OCI-LY3 (cell line): ENCODE measurements at regions not wholly inside any gene's neighbourhood (a gene's known extent, or its start where the extent isn't known, plus 50 kb on each side); places are given as distances from the start of the nearest gene placed in this dataset.

Source experiments
- H2AFZ ChIP-seq: fragments of 200-600, 300-600 bp; shearing (Covaris generic); 2 replicates; pipeline ENCODE4 v1.6.0; 2014; ENCODE audit warnings: antibody characterized with exemption, low read depth, low read length
- H3K27ac ChIP-seq: fragments of 200-600, 300-600 bp; sonication (generic); 2 replicates; pipeline ENCODE4 v1.5.1; 2014; ENCODE audit warnings: mild to moderate bottlenecking, low read length, moderate library complexity, mixed read lengths
- H3K27me3 ChIP-seq: fragments of 200-600, 300-600 bp; sonication (generic); 2 replicates; pipeline ENCODE4 v1.6.1; 2014; ENCODE audit warnings: low read depth, low read length, mixed read lengths
- H3K36me3 ChIP-seq: fragments of 200-600, 300-600 bp; sonication (generic); replicated peaks from 2 replicates; pipeline ENCODE3; 2014; ENCODE audit warnings: low read depth, low read length, mixed read lengths
- H3K4me1 ChIP-seq: fragments of 300-600, 200-600 bp; sonication (generic); 2 replicates; pipeline ENCODE4 v1.6.1; 2014; ENCODE audit warnings: low read length, mixed read lengths
- H3K4me2 ChIP-seq: fragments of 200-600, 300-600 bp; sonication (generic); 2 replicates; pipeline ENCODE4 v1.6.1; 2014; ENCODE audit warnings: low read length, mixed read lengths
- H3K4me3 ChIP-seq: fragments of 300-600, 200-600 bp; sonication (generic); 2 replicates; pipeline ENCODE4 v1.5.1; 2014; ENCODE audit warnings: antibody characterized with exemption, mild to moderate bottlenecking, low read length, moderate library complexity
- H3K79me2 ChIP-seq: fragments of 300-600, 200-600 bp; shearing (Covaris generic); 2 replicates; pipeline ENCODE4 v1.6.1; 2014; ENCODE audit warnings: mild to moderate bottlenecking, low read length, mixed read lengths
- H3K9ac ChIP-seq: fragments of 300-600, 200-600 bp; shearing (Covaris generic); 2 replicates; pipeline ENCODE4 v1.6.0; 2014; ENCODE audit warnings: mild to moderate bottlenecking, low read length, moderate library complexity
- H3K9me3 ChIP-seq: fragments of 200-600, 300-600 bp; shearing (Covaris generic); 2 replicates; pipeline ENCODE4 v1.6.1; 2014; ENCODE audit warnings: low read length, mixed read lengths; ENCODE audit not compliant: insufficient read depth
- H4K20me1 ChIP-seq: fragments of 200-600, 300-600 bp; sonication (generic); 2 replicates; pipeline ENCODE4 v1.6.1; 2016; ENCODE audit warnings: low read length, mixed read lengths; ENCODE audit not compliant: insufficient read depth
- EZH2phosphoT487 ChIP-seq: fragments of 200-600 bp; shearing (Covaris generic); IDR thresholded peaks from 2 replicates; pipeline ENCODE4 v1.6.1; 2018; ENCODE audit warnings: antibody characterized with exemption, mixed run types, low read depth
- TF ChIP-seq, protein P1 (sequence below): fragments of 200-600, 300-600 bp; sonication (generic); IDR thresholded peaks from 2 replicates; pipeline ENCODE4 v1.5.1; 2014; ENCODE audit warnings: antibody characterized with exemption, low read length, low read depth

DNA sequence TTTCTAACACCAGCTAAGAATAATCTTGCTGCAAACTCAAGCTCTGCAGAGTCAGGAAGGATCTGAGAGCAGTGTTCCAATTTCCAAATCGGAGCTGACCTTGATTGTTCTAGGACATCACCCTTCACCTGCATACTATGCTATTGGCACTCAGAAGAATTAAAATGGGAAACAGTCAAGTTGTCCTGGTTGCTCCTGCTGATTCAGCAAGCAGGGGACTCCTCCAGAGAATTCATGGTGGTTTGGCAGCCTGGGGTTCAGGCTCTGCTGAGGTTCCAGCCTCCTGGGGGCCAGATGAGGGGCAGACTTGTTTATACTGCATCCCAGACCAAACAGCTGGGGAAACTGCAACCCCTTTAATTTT, 213.7 kb upstream of the ADAMTS9 start:
- H3K4me1 ChIP-seq: no peaks in the 10 kb centered on the region
- 0 out of 2 replicates have a peak, but pooled peaks cover 3% of the 10 kb centered on the region for H3K9me3 ChIP-seq
- no peak overlapping the region for H3K9ac ChIP-seq
- H3K79me2 ChIP-seq: no peaks in the 10 kb centered on the region
- H4K20me1 ChIP-seq: no peaks in the 10 kb centered on the region
- H3K4me3 ChIP-seq: no peak overlapping the region
- TF ChIP-seq, protein P1, sequence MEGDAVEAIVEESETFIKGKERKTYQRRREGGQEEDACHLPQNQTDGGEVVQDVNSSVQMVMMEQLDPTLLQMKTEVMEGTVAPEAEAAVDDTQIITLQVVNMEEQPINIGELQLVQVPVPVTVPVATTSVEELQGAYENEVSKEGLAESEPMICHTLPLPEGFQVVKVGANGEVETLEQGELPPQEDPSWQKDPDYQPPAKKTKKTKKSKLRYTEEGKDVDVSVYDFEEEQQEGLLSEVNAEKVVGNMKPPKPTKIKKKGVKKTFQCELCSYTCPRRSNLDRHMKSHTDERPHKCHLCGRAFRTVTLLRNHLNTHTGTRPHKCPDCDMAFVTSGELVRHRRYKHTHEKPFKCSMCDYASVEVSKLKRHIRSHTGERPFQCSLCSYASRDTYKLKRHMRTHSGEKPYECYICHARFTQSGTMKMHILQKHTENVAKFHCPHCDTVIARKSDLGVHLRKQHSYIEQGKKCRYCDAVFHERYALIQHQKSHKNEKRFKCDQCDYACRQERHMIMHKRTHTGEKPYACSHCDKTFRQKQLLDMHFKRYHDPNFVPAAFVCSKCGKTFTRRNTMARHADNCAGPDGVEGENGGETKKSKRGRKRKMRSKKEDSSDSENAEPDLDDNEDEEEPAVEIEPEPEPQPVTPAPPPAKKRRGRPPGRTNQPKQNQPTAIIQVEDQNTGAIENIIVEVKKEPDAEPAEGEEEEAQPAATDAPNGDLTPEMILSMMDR: no peak
- TF ChIP-seq EZH2phosphoT487: no peak
- H3K36me3 ChIP-seq: no peaks in the 10 kb centered on the region
- H3K27me3 ChIP-seq: peaks cover 14% of the 10 kb centered on the region; the same call in 1 of the 2 replicates
- H3K4me2 ChIP-seq: no peak overlapping the region
- H3K27ac ChIP-seq: no peak overlapping the region
- H2AFZ ChIP-seq: no peak overlapping the region

DNA sequence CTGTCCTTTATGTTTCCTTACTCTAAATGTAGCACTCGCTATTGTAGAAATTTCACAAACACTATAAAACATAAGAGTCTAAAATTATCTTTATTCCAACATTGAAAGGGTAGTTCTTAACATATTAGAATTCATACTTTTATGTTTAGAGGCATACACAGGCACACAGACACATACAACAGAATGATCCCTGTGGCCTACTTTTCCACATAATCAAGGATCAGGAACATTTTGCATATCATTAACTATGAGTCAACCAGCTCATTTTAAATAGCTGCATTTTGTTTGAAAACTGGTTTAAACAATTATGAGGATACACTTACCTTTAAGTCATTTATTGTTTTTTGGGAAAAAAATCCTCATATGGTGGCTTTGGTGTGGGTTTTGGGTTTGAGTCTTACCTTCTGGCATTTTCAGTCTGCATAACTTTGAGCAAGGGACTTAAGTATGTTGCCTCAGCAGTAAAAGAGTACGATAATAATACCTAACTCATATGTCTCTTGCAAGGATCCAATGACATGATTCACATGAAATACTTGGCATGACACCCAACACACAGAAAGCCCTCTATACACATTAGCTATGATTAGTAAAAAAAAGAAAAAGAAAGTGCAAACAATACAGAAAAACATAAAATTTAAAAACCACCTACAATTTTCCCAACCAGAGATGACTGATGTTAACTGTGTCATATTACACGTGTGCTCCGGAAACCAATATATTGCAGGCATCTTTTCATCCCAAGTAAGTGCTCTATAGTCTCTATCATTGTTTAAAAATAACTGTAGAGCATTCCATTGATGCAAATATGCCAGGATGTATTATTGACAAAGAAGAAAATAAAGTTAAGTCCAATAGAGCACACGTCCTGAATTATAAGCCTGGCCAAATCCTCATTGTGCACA, 213.1 kb upstream of the ADAMTS9 start:
- no peak overlapping the region for H3K4me2 ChIP-seq
- H3K4me1 ChIP-seq: no peaks in the 10 kb centered on the region
- no peaks in the 10 kb centered on the region for H3K79me2 ChIP-seq
- no peaks in the 10 kb centered on the region for H4K20me1 ChIP-seq
- no peak overlapping the region for H3K27ac ChIP-seq
- H3K27me3 ChIP-seq: peaks cover 8% of the 10 kb centered on the region; the same call in 1 of the 2 replicates
- no peak overlapping the region for H3K4me3 ChIP-seq
- TF ChIP-seq, protein P1: no peak
- TF ChIP-seq EZH2phosphoT487: no peak
- no peaks in the 10 kb centered on the region for H3K9me3 ChIP-seq
- no peak overlapping the region for H3K9ac ChIP-seq
- no peak overlapping the region for H2AFZ ChIP-seq
- H3K36me3 ChIP-seq: no peaks in the 10 kb centered on the region

DNA sequence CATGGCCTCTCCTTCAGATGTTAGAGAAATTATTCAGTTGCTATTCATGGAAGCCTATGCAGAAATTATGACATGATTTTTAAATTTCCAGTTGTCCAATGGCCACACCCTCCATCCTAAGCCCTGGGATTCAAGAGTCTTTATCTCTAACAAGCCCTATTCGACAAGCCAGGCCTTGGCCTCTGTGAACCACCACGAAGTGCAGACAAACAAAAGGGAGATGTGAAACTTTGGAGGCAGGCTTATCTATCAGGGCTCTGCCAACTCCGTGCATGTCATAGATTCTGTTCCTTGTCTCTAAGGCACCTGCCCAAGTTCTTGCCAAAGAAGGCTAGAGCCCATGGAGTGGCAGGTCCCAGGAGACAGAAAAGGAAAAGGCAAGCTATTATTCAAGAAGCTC, 212.4 kb upstream of the ADAMTS9 start:
- no peak overlapping the region for H3K9ac ChIP-seq
- no peak for TF ChIP-seq EZH2phosphoT487
- TF ChIP-seq, protein P1: no peak
- no peaks in the 10 kb centered on the region for H4K20me1 ChIP-seq
- no peak overlapping the region for H3K4me2 ChIP-seq
- H3K9me3 ChIP-seq: no peaks in the 10 kb centered on the region
- no peaks in the 10 kb centered on the region for H3K36me3 ChIP-seq
- H3K4me3 ChIP-seq: no peak overlapping the region
- H2AFZ ChIP-seq: no peak overlapping the region
- no peak overlapping the region for H3K27ac ChIP-seq
- H3K79me2 ChIP-seq: no peaks in the 10 kb centered on the region
- no peaks in the 10 kb centered on the region for H3K4me1 ChIP-seq
- H3K27me3 ChIP-seq: peaks cover 6% of the 10 kb centered on the region; the same call in 1 of the 2 replicates

DNA sequence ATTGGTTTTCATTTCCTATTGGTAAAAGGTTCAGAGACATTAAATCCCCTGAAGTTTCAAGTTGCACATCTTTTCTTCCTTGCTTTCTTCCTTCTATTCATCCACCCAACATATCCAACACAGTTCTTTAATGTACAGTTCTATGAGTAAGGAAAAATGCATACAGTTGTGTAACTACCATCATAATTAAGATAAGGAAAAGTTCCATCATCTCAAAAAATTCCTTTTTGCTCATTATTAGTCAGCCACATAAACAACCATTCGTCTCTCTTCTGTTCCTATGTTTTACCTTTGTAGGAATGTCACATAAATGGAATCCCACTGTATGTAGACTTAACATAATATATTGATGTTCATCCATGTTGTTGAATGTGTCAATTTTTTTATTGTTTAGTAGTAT, 211.1 kb upstream of the ADAMTS9 start:
- TF ChIP-seq EZH2phosphoT487: no peak
- TF ChIP-seq, protein P1: no peak
- H3K4me3 ChIP-seq: no peak overlapping the region
- no peaks in the 10 kb centered on the region for H3K9me3 ChIP-seq
- no peaks in the 10 kb centered on the region for H3K79me2 ChIP-seq
- H3K36me3 ChIP-seq: no peaks in the 10 kb centered on the region
- no peak overlapping the region for H3K4me2 ChIP-seq
- H3K27ac ChIP-seq: no peak overlapping the region
- peaks cover 6% of the 10 kb centered on the region; the same call in 1 of the 2 replicates for H3K27me3 ChIP-seq
- no peaks in the 10 kb centered on the region for H4K20me1 ChIP-seq
- no peak overlapping the region for H3K9ac ChIP-seq
- H2AFZ ChIP-seq: no peak overlapping the region
- no peaks in the 10 kb centered on the region for H3K4me1 ChIP-seq
